HUES64 (cell line): ENCODE measurements at regions not wholly inside any gene's neighbourhood (a gene's known extent, or its start where the extent isn't known, plus 50 kb on each side); places are given as distances from the start of the nearest gene placed in this dataset.
A peak's percentile ranks its signal among the peaks of the same experiment; 100 is the strongest.
"Not testable (repeated sequence)": the region's sequence is repeated elsewhere in the genome, so short reads cannot be mapped to it uniquely, and the experiment has no call there.

Experiments
- H3K27ac ChIP-seq: 2 replicates; pipeline ENCODE4 v1.7.0; 2013; ENCODE audit warnings: low read depth, low read length, inconsistent platforms
- H3K27me3 ChIP-seq: 2 replicates; pipeline ENCODE4 v1.6.1; 2013; ENCODE audit warnings: mild to moderate bottlenecking, low read length; ENCODE audit not compliant: insufficient read depth
- H3K36me3 ChIP-seq: 2 replicates; pipeline ENCODE4 v1.6.1; 2013; ENCODE audit warnings: mild to moderate bottlenecking, low read length; ENCODE audit not compliant: insufficient read depth
- H3K4me1 ChIP-seq: 2 replicates; pipeline ENCODE4 v1.6.1; 2013; ENCODE audit warnings: mild to moderate bottlenecking, low read length, moderate library complexity; ENCODE audit not compliant: insufficient read depth
- H3K4me3 ChIP-seq: 2 replicates; pipeline ENCODE4 v1.5.1; 2013; ENCODE audit warnings: mild to moderate bottlenecking, low read length, moderate library complexity
- H3K9ac ChIP-seq: 2 replicates; pipeline ENCODE4 v1.6.1; 2013; ENCODE audit warnings: mild to moderate bottlenecking, low read depth, low read length
- H3K9me3 ChIP-seq: 2 replicates; pipeline ENCODE4 v1.6.1; 2013; ENCODE audit warnings: low read depth, low read length; ENCODE audit not compliant: insufficient read depth
- WGBS: fragments of 150-250, 120-280 bp; methylation state at CpG from one replicate; pipeline ENCODE4 v1.1.7; 2013; ENCODE audit warnings: missing lambda C conversion rate; 5-methylcytosine and 5-hydroxymethylcytosine counted together

GRCh38 chr22:11307998-11308397 is 4220.0 kb upstream of the OR11H1 start:
- peaks cover 86% of the 10 kb centered on the region for H3K9me3 ChIP-seq
- no peak overlapping the region for H3K9ac ChIP-seq
- no peaks in the 10 kb centered on the region for H3K36me3 ChIP-seq
- H3K4me1 ChIP-seq = no peaks in the 10 kb centered on the region
- WGBS = 89% methylated on average over 16 of the region's 16 CpGs
- H3K27me3 ChIP-seq = no peaks in the 10 kb centered on the region
- no peak overlapping the region for H3K27ac ChIP-seq
- H3K4me3 ChIP-seq = no peak overlapping the region

- H3K9me3 ChIP-seq = peaks cover 84% of the 10 kb centered on the region
- 74% methylated on average over 4 of the region's 4 CpGs for WGBS
- H3K4me3 ChIP-seq, H3K27ac ChIP-seq, H3K9ac ChIP-seq, H3K36me3 ChIP-seq, H3K4me1 ChIP-seq, H3K27me3 ChIP-seq: not testable (repeated sequence)
Observed at GRCh38 chr22:11309777-11310176, 4218.2 kb upstream of the OR11H1 start.

- H3K4me3 ChIP-seq, H3K27me3 ChIP-seq, H3K36me3 ChIP-seq, H3K4me1 ChIP-seq, H3K9ac ChIP-seq, H3K27ac ChIP-seq: not testable (repeated sequence)
- H3K9me3 ChIP-seq = peaks cover 81% of the 10 kb centered on the region
- WGBS = 64% methylated on average over 3 of the region's 3 CpGs
Observed at GRCh38 chr22:11310647-11311046, 4217.3 kb upstream of the OR11H1 start.

GRCh38 chr22:11312640-11313039 is 4215.4 kb upstream of the OR11H1 start:
- WGBS = 71% methylated on average over 7 of the region's 7 CpGs
- H3K27ac ChIP-seq, H3K4me1 ChIP-seq, H3K9ac ChIP-seq, H3K36me3 ChIP-seq, H3K27me3 ChIP-seq, H3K4me3 ChIP-seq: not testable (repeated sequence)
- peaks cover 82% of the 10 kb centered on the region for H3K9me3 ChIP-seq

GRCh38 chr22:11313040-11313759 is 4214.8 kb upstream of the OR11H1 start:
- not testable (repeated sequence) for H3K4me3 ChIP-seq, H3K27ac ChIP-seq, H3K4me1 ChIP-seq, H3K9ac ChIP-seq, H3K27me3 ChIP-seq, H3K36me3 ChIP-seq
- H3K9me3 ChIP-seq = peaks cover 81% of the 10 kb centered on the region
- 61% methylated on average over 3 of the region's 5 CpGs for WGBS

GRCh38 chr22:11318633-11319032 is 4209.4 kb upstream of the OR11H1 start:
- not testable (repeated sequence) for H3K36me3 ChIP-seq, H3K4me3 ChIP-seq, H3K4me1 ChIP-seq, H3K27me3 ChIP-seq, H3K27ac ChIP-seq, H3K9ac ChIP-seq
- H3K9me3 ChIP-seq = peaks cover 51% of the 10 kb centered on the region
- 81% methylated on average over 18 of the region's 18 CpGs for WGBS

GRCh38 chr22:11324439-11325037 is 4203.5 kb upstream of the OR11H1 start:
- H3K36me3 ChIP-seq, H3K9ac ChIP-seq, H3K27me3 ChIP-seq, H3K4me1 ChIP-seq, H3K27ac ChIP-seq: not testable (repeated sequence)
- 79% methylated on average over 14 of the region's 15 CpGs for WGBS
- peak overlapping the region; percentile 19; the same call in 1 of the 2 replicates for H3K4me3 ChIP-seq
- peaks cover 56% of the 10 kb centered on the region for H3K9me3 ChIP-seq

- whole genome bisulfite sequencing = 58% methylated on average over 4 of the region's 4 CpGs
- Histone ChIP-seq H3K27me3 (no peaks in the 10 kb centered on the region), H3K9me3 (peaks cover 59% of the 10 kb centered on the region), H3K9ac (no peak overlapping the region), H3K36me3 (no peaks in the 10 kb centered on the region), H3K27ac (no peak overlapping the region), H3K4me3 (no peak overlapping the region), H3K4me1 (no peaks in the 10 kb centered on the region)
Observed at GRCh38 chr22:11325767-11326166, 4202.2 kb upstream of the OR11H1 start.

GRCh38 chr22:11341387-11342068 is 4186.5 kb upstream of the OR11H1 start:
- not testable (repeated sequence) for H3K4me1 ChIP-seq, H3K36me3 ChIP-seq, H3K4me3 ChIP-seq, H3K9ac ChIP-seq, H3K27ac ChIP-seq, H3K27me3 ChIP-seq
- H3K9me3 ChIP-seq = peaks cover 59% of the 10 kb centered on the region
- WGBS = 74% methylated on average over 6 of the region's 6 CpGs

- not testable (repeated sequence) for H3K27ac ChIP-seq, H3K4me1 ChIP-seq, H3K9ac ChIP-seq, H3K36me3 ChIP-seq, H3K27me3 ChIP-seq, H3K4me3 ChIP-seq
- H3K9me3 ChIP-seq = peaks cover 77% of the 10 kb centered on the region
- WGBS = 52% methylated on average over 1 of the region's 1 CpG
Observed at GRCh38 chr22:11351181-11351580, 4176.8 kb upstream of the OR11H1 start.

- H3K9ac ChIP-seq, H3K27ac ChIP-seq, H3K4me1 ChIP-seq, H3K36me3 ChIP-seq, H3K4me3 ChIP-seq, H3K27me3 ChIP-seq: not testable (repeated sequence)
- H3K9me3 ChIP-seq = peaks cover 75% of the 10 kb centered on the region
- 79% methylated on average over 3 of the region's 3 CpGs for WGBS
Observed at GRCh38 chr22:11352287-11352686, 4175.7 kb upstream of the OR11H1 start.
